HepG2 (cell line): ENCODE measurements at regions not wholly inside any gene's neighbourhood (a gene's known extent, or its start where the extent isn't known, plus 50 kb on each side); places are given as distances from the start of the nearest gene placed in this dataset.

Experiments used
- ATAC-seq: fragments of 200-7000 bp; cut with Tn5 transposase; 3 replicates; pipeline ENCODE4 v1.9.1; 2020; ENCODE audit warnings: mild to moderate bottlenecking, moderate library complexity
- BruUV-seq: library from RNA; stranded (reverse); fragments of 400-500 nt; replicated peaks from 2 replicates; lab custom pipeline; 2021; lab: Mats Ljungman, UMichigan
- CTCF ChIA-PET: fragments of 300-600 bp; formaldehyde crosslinking; extraction: SDS; loops from one replicate; lab custom pipeline; 2021; ENCODE audit warnings: low total read pairs, inconsistent platforms, low intra/inter-chr PET ratio; lab: Yijun Ruan, JAX
- POLR2A ChIA-PET: fragments of 350-600 bp; sonication (Branson Sonifier 250); formaldehyde crosslinking; loops from one replicate; lab custom pipeline; 2020; ENCODE audit warnings: antibody characterized with exemption, inconsistent platforms; lab: Yijun Ruan, JAX
- DNase-seq: peaks from one replicate; pipeline ENCODE4 v3.0.0-alpha.2; 2015; ENCODE audit warnings: low spot score
- FAIRE-seq: peaks from 3 replicates; lab custom pipeline; 2011; peaks lifted over from hg19 to GRCh38; lab: Jason Lieb, UNC
- H2AFZ ChIP-seq: one replicate; pipeline ENCODE4 v1.6.1; 2011; ENCODE audit warnings: low read length, inconsistent platforms
- H3K27ac ChIP-seq: fragments of 300-600 bp; 3 replicates; pipeline ENCODE4 v1.8.0; 2011; ENCODE audit warnings: mixed run types, mild to moderate bottlenecking, mixed read lengths, low read length, inconsistent platforms; ENCODE audit not compliant: insufficient read depth; ENCODE audit errors: extremely low read length
- H3K27me3 ChIP-seq, 2 experiments: fragments of 200-600 bp in 1 of 2; 2 replicates in 1 of 2; 3 replicates in 1 of 2; pipeline versions ENCODE4 v1.6.0 to v1.8.0; 2011; ENCODE audit warnings: low read length in 2 of 2, mild to moderate bottlenecking in 2 of 2, moderate library complexity in 2 of 2, inconsistent platforms in 1 of 2; ENCODE audit not compliant: insufficient read depth in 2 of 2, control insufficient read depth in 1 of 2
- H3K36me3 ChIP-seq, 2 experiments: fragments of 200-600 bp in 1 of 2; replicated peaks in 1 of 2; 2 replicates in 1 of 2; 3 replicates in 1 of 2; pipeline versions ENCODE4 v1.5.1 to v1.8.0; 2011; ENCODE audit warnings: low read length in 2 of 2, inconsistent platforms in 1 of 2; ENCODE audit not compliant: insufficient read depth in 2 of 2, control insufficient read depth in 1 of 2
- H3K4me1 ChIP-seq: 2 replicates; pipeline ENCODE4 v1.5.1; 2012; ENCODE audit warnings: low read length, inconsistent platforms; ENCODE audit not compliant: insufficient read depth
- H3K4me2 ChIP-seq: 2 replicates; pipeline ENCODE4 v1.6.0; 2011; ENCODE audit warnings: low read depth, low read length, inconsistent platforms
- H3K4me3 ChIP-seq, 3 experiments: fragments of 200-600 bp in 1 of 3; sonication (generic), shearing (Covaris generic) in 1 of 3; replicated peaks in 1 of 3; 2 replicates each; pipeline ENCODE4 v1.5.1; 2011 to 2016; ENCODE audit warnings: low read length in 3 of 3, inconsistent platforms in 2 of 3, low read depth in 2 of 3, mild to moderate bottlenecking in 2 of 3, control low read depth in 1 of 3, mixed read lengths in 1 of 3; ENCODE audit not compliant: insufficient read depth in 1 of 3
- H3K79me2 ChIP-seq: one replicate; pipeline ENCODE4 v1.6.1; 2011; ENCODE audit warnings: low read length, inconsistent platforms; ENCODE audit not compliant: insufficient read depth
- H3K9ac ChIP-seq: 2 replicates; pipeline ENCODE4 v1.6.0; 2011; ENCODE audit warnings: mild to moderate bottlenecking, low read depth, low read length, inconsistent platforms; ENCODE audit not compliant: insufficient read depth
- H3K9me3 ChIP-seq: 2 replicates; pipeline ENCODE4 v1.5.1; 2012; ENCODE audit warnings: mild to moderate bottlenecking, low read length
- H4K20me1 ChIP-seq: 2 replicates; pipeline ENCODE4 v1.6.0; 2011; ENCODE audit warnings: inconsistent platforms, mild to moderate bottlenecking, low read length, moderate library complexity; ENCODE audit not compliant: insufficient read depth
- ATM ChIP-seq: fragments of 450-650 bp; IDR thresholded peaks from 2 replicates; pipeline ENCODE4 v1.7.1; 2017; ENCODE audit warnings: mild to moderate bottlenecking, borderline replicate concordance
- MIXL1 ChIP-seq: IDR thresholded peaks from 2 replicates; pipeline ENCODE4 v1.6.1; 2016
- MXD4 ChIP-seq: IDR thresholded peaks from 2 replicates; pipeline ENCODE4 v1.6.1; 2016; ENCODE audit warnings: mild to moderate bottlenecking, missing biosample characterization, missing genetic modification reagents
- NCOA1 ChIP-seq: sonication (generic); formaldehyde crosslinking; IDR thresholded peaks from 2 replicates; pipeline ENCODE4 v1.9.0; 2021; ENCODE audit warnings: missing genetic modification reagents
- NR1H2 ChIP-seq: sonication (generic); formaldehyde crosslinking; IDR thresholded peaks from 2 replicates; pipeline ENCODE4 v1.8.1; 2022; ENCODE audit warnings: low read depth, missing genetic modification reagents, borderline replicate concordance
- SP1 ChIP-seq, 2 experiments: fragments of 450-650 bp in 1 of 2; sonication (generic) in 1 of 2; formaldehyde crosslinking in 1 of 2; IDR thresholded peaks; 2 replicates each; pipeline versions ENCODE4 v1.4.0 to v1.6.1; 2016 to 2020; ENCODE audit warnings: missing genetic modification reagents in 1 of 2
- TBX3 ChIP-seq: fragments of 450-650 bp; IDR thresholded peaks from 2 replicates; pipeline ENCODE4 v1.6.1; 2017; ENCODE audit warnings: antibody characterized with exemption, mild to moderate bottlenecking, inconsistent platforms, borderline replicate concordance
- ZNF496 ChIP-seq: sonication (generic); formaldehyde crosslinking; IDR thresholded peaks from 2 replicates; pipeline ENCODE4 v1.8.1; 2023; ENCODE audit warnings: mild to moderate bottlenecking, moderate library complexity, missing genetic modification reagents; ENCODE audit not compliant: insufficient replicate concordance
- WGBS: methylation state at CpG from one replicate; pipeline ENCODE4 v1.1.6; 2017; ENCODE audit warnings: low lambda C conversion rate; 5-methylcytosine and 5-hydroxymethylcytosine counted together
- in situ Hi-C: cut with HindIII; loops from 2 replicates; pipeline ENCODE4 v1.10.0; 2017; ENCODE audit warnings: low pct_unique_long_range_greater_than_20kb; ENCODE audit not compliant: extremely low pct_ligation_motif_present
- intact Hi-C: fragments of 100-400 bp; cut with micrococcal nuclease; formaldehyde crosslinking; loops from one replicate; pipeline ENCODE4 v1.10.0; 2022; ENCODE audit not compliant: unreplicated experiment
- TF ChIP-seq, protein P1 (sequence below): sonication (generic); formaldehyde crosslinking; IDR thresholded peaks from 2 replicates; pipeline ENCODE4 v1.4.0; 2020; ENCODE audit warnings: missing genetic modification reagents, borderline replicate concordance

DNA sequence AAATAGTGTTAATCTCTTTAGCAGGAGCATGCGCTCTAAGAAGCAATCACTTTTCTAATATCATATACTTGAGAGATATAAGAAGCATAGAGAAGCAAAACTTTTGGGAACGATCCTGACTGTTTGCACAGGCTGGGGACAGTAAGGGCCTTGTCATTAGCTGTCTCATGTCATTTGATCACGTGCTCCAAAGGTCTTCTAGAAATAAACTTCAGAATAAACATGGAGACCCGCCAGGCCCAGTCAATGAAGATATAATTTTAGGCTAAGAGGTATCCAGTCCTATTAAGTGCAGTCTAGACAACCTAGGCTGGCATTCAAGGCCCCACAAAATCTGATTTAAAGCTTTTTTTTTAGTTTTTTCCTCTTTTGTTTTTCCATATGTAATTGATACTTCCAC lies 111.0 kb upstream of the APC start:
- ATAC-seq (no peak), DNase-seq (no peak), FAIRE-seq (no peak)
- Histone ChIP-seq H4K20me1 (no peaks in the 10 kb centered on the region), H3K79me2 (no peaks in the 10 kb centered on the region), H3K4me3 (no peak overlapping the region), H3K9me3 (no peaks in the 10 kb centered on the region), H2AFZ (no peak overlapping the region), H3K4me1 (no peaks in the 10 kb centered on the region), H3K9ac (no peak overlapping the region), H3K4me2 (no peak overlapping the region), H3K27me3 (0 out of 5 replicates have a peak, but pooled peaks cover 1 to 3% of the 10 kb centered on the region in 2 experiments), H3K27ac (no peak overlapping the region), H3K36me3 (no peaks in the 10 kb centered on the region)
- WGBS, result 32% methylated on average over 4 of the region's 4 CpGs
- in situ Hi-C loops, result no loop called here
- TF ChIP-seq NCOA1, result no peak
- TF ChIP-seq, protein P1, sequence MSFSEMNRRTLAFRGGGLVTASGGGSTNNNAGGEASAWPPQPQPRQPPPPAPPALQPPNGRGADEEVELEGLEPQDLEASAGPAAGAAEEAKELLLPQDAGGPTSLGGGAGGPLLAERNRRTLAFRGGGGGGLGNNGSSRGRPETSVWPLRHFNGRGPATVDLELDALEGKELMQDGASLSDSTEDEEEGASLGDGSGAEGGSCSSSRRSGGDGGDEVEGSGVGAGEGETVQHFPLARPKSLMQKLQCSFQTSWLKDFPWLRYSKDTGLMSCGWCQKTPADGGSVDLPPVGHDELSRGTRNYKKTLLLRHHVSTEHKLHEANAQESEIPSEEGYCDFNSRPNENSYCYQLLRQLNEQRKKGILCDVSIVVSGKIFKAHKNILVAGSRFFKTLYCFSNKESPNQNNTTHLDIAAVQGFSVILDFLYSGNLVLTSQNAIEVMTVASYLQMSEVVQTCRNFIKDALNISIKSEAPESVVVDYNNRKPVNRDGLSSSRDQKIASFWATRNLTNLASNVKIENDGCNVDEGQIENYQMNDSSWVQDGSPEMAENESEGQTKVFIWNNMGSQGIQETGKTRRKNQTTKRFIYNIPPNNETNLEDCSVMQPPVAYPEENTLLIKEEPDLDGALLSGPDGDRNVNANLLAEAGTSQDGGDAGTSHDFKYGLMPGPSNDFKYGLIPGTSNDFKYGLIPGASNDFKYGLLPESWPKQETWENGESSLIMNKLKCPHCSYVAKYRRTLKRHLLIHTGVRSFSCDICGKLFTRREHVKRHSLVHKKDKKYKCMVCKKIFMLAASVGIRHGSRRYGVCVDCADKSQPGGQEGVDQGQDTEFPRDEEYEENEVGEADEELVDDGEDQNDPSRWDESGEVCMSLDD (CRISPR knock-in tag), result no peak
- no peak for TF ChIP-seq NR1H2 (CRISPR knock-in tag)
- no peak for TF ChIP-seq TBX3
- TF ChIP-seq SP1 (IDR thresholded peaks at IDR 0.05), result no peak
- TF ChIP-seq SP1 (CRISPR knock-in tag; IDR thresholded peaks at IDR 0.05), result no peak
- no peak for TF ChIP-seq ZNF496 (CRISPR knock-in tag)
- TF ChIP-seq MXD4 (CRISPR knock-in tag), result no peak
- TF ChIP-seq MIXL1, result no peak
- TF ChIP-seq ATM, result no peak
- CTCF ChIA-PET, result no interaction called here
- POLR2A ChIA-PET, result no interaction called here
- intact Hi-C loops, result no loop called here
- BruUV-seq, result no TSS peak
